ENCODE measurements at regions not wholly inside any gene's neighbourhood (a gene's known extent, or its start where the extent isn't known, plus 50 kb on each side); places are given as distances from the start of the nearest gene placed in this dataset.

DNA sequence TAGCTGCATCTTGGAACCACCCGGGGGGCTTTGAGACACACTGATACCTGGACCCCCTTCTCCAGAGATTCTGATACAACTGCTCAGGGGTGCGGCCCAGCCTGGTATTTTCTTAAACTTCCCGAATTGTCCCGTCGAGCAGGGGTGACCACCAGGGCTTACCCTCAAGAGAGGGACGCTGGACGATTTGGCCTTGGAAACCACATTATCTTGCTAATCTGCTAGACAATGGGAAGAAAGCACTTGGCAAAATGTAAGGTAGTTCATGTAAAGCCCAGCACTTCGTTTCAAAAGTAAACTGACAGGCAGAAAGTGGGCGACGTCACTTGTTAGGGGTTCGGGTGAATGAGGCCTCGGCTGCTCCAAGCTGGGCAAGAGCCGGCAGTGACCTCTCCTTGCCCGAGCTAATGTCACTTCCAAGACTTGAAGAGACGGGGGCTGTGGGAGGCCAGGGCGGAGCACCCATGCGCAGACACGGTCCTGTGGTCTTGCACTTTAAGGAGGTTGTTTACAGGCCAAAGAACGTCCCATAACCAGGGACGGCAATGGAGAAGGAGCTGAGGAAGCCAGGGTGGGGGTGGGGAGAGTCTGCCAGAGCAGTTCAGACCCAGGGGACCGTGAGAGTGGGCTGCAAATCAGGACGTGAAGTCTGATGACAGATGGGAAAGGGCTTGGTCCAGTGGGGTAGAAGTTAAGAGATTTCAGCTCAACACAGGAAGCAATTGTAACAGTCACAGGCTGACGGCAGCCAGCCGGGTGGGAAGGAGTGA, 152.7 kb upstream of the GSE1 start:
- H3K36me3 ChIP-seq = no peaks in the 10 kb centered on the region
- no peaks in the 10 kb centered on the region for H3K9me3 ChIP-seq
- ATAC-seq = peak in 1 of 4 donors; percentile 2
- H3K27me3 ChIP-seq = no peaks in the 10 kb centered on the region
- no peak for FAIRE-seq
- intact Hi-C loops (cut with DNase I) = no loop called here
- WGBS, 2 donors = 70 to 72% methylated on average over 24 of the region's 24 CpGs
- TF ChIP-seq, protein P1, sequence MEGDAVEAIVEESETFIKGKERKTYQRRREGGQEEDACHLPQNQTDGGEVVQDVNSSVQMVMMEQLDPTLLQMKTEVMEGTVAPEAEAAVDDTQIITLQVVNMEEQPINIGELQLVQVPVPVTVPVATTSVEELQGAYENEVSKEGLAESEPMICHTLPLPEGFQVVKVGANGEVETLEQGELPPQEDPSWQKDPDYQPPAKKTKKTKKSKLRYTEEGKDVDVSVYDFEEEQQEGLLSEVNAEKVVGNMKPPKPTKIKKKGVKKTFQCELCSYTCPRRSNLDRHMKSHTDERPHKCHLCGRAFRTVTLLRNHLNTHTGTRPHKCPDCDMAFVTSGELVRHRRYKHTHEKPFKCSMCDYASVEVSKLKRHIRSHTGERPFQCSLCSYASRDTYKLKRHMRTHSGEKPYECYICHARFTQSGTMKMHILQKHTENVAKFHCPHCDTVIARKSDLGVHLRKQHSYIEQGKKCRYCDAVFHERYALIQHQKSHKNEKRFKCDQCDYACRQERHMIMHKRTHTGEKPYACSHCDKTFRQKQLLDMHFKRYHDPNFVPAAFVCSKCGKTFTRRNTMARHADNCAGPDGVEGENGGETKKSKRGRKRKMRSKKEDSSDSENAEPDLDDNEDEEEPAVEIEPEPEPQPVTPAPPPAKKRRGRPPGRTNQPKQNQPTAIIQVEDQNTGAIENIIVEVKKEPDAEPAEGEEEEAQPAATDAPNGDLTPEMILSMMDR (IDR thresholded peaks at IDR 0.05) = no peak
- H3K27ac ChIP-seq = no peak overlapping the region
- DNase-seq = peak in 1 of 6 donors; percentile 53
- peaks cover 5 to 29% (median 23%) of the 10 kb centered on the region in 3 donors for H3K4me1 ChIP-seq
- no peak overlapping the region for H3K4me3 ChIP-seq

DNA sequence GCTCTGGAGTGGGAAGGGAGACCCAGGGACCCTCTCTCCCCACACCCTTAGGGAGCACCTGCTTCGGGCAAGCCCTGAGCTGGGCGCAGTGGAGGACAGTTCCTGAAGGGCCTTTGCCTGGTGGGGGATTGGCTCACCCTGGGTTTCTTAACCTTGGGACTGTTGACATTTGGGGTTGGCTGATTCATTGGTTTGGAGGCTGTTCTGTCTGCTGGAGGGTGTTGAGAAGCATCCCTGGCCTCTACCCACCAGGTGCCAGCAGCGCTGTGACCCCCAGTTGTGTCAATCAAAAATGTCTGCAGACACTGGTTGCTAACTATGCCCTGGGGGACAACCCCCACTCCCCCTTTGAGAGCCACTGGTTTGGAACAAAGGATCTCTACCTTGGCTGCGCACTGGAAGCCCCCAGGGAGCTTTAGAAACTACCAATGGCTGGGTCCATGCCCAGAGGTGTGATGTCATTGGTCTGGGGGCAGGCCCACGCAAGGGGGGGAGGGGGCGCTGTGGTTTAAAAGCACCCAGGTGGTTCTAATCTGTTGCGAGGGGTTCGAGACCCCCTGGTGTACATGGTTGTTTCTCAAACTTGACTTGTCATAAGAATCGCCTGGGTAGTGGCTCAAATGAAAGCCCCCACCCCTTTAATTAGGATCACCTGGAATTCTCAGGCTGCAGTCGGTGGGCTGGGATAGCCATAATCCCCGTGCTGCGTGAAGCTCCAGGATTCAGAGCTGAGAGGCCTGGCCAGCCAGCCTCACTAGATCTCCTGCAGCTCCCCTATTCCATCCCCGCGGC, 151.9 kb upstream of the GSE1 start:
- Histone ChIP-seq H3K27ac (no peak overlapping the region), H3K4me3 (no peak overlapping the region), H3K9me3 (no peaks in the 10 kb centered on the region), H3K36me3 (no peaks in the 10 kb centered on the region), H3K4me1 (peaks cover 5 to 29% (median 23%) of the 10 kb centered on the region in 3 donors), H3K27me3 (no peaks in the 10 kb centered on the region)
- DNase-seq (peak in 2 of 6 donors; percentile 52 to 57), ATAC-seq (peak; percentile 4 to 67 (median 50)), FAIRE-seq (no peak)
- intact Hi-C loops (cut with DNase I) = no loop called here
- TF ChIP-seq, protein P1 (IDR thresholded peaks at IDR 0.05) = no peak
- WGBS, 2 donors = 73 to 75% methylated on average over 14 of the region's 14 CpGs

DNA sequence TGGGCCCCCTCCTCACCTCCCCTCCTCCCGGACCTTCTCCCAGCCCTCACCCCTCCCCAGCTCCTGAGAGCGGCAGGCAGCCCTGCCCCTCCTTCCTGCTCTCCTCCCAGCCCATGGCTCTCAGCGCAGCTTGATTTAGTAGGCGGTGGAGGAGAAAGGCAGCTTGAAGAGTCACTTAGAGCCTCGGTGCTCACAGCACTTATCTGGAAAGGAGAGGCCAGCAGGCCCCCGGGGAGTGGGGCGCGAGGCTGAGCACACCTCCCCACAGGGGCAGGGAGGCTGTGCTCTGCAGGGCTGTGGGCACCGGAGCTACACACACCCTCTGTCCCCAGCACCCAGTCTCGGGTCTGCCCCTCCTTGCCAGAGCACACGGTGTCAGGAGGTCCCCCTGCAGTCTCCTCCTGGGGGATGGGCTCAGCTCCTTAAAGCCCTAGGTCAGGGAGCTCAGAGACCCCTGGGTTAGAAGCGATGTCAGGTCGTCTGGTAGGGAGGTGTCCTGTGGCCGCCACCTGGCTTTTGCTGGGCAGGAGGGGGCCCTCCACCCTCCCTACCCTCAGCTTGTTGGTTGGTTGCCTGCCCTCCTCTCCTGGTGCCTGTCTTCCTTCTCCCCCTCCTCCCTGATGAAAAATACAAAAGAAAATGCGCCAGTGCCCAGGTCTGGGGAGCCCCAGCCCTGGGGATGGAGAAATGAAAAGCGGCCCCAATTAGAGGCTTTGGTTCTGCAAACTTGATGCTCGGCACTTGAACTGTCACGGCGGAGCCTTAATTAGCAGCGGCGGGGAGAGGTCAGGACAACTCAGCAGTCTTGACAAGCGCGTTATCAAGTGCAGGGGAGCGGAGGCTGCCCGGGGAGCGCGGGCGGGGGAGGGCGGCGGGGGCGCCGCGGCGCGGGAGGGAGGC, 151.1 kb upstream of the GSE1 start:
- no peaks in the 10 kb centered on the region for H3K27me3 ChIP-seq
- no peak overlapping the region for H3K27ac ChIP-seq
- peaks cover 5 to 29% (median 23%) of the 10 kb centered on the region in 3 donors for H3K4me1 ChIP-seq
- WGBS, 2 donors = 15 to 20% methylated on average over 27 to 35 of the region's 35 CpGs
- peak in 2 of 6 donors; percentile 33 to 78 for DNase-seq
- H3K4me3 ChIP-seq = peak overlapping the region in 2 of 4 donors; percentile 23 to 24
- peak; percentile 31 to 52 (median 44) for ATAC-seq
- no peaks in the 10 kb centered on the region for H3K9me3 ChIP-seq
- intact Hi-C loops (cut with DNase I) = no loop called here
- H3K36me3 ChIP-seq = no peaks in the 10 kb centered on the region
- no peak for FAIRE-seq
- TF ChIP-seq, protein P1 (IDR thresholded peaks at IDR 0.05) = no peak

DNA sequence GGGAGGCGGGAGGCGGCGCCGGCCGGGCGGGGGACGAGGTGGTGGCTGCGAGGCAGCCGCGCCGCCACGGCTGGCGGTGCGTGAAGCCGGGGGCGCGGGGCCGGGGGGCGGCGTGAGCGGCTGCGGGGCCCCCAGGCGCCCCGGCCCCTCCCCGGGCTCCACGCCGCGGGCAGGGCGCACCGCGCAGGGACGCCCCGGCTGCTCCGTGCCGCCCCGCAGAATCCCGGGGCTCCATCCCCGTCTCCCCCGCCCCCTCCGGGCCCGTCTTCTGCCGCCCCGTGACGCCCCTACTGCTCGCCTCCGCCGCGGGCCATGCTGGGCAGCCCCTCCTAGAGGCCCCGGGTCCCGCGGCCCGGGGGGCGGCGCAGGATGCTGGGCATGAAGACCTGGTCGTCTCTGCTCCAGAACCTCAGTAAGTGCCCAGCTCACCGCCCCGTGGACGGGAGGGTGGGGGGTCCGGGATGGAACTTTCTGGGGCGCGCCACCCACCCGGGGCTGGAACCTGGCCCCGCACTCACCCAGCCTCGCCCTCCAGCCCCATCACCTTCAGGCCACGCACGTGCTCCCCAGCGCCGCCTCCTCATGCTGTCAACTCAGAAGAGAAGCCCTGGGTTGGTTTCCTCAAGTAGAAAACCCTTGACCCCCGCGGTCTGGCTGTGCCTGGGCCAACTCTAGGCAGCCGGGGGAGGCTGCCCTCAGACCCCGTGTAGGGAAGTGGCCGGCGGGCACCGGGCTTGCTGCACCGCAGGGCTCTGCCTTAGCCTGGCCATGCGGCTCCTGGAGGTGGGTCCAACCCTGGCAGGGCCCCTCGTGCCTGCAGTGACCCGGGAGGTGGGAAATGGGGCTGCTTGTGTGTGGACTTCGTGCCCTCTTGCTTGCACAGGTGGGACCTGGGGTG, 150.2 kb upstream of the GSE1 start:
- Histone ChIP-seq H3K9me3 (no peaks in the 10 kb centered on the region), H3K4me3 (peak overlapping the region in 1 of 4 donors; percentile 24), H3K36me3 (no peaks in the 10 kb centered on the region), H3K27me3 (no peaks in the 10 kb centered on the region), H3K4me1 (peaks cover 5 to 29% (median 23%) of the 10 kb centered on the region in 3 donors), H3K27ac (no peak overlapping the region)
- DNase-seq (peak in 1 of 6 donors; percentile 61), ATAC-seq (no peak), FAIRE-seq (no peak)
- intact Hi-C loops (cut with DNase I) = no loop called here
- TF ChIP-seq, protein P1 (IDR thresholded peaks at IDR 0.05) = no peak
- WGBS, 2 donors = 20 to 34% methylated on average over 44 to 80 of the region's 80 CpGs

Data from pancreas (tissue), 10 donors.